HFFc6 (cell line): ENCODE measurements at regions not wholly inside any gene's neighbourhood (a gene's known extent, or its start where the extent isn't known, plus 50 kb on each side); places are given as distances from the start of the nearest gene placed in this dataset.

Source experiments
- DNase-seq: peaks from one replicate; pipeline ENCODE4 v3.0.0-alpha.2; 2018
- H3K27ac Mint-ChIP-seq: 2 replicates; pipeline ENCODE4 v1.8.0; 2020; ENCODE audit warnings: mild to moderate bottlenecking, mixed read lengths
- H3K27me3 Mint-ChIP-seq: 2 replicates; pipeline ENCODE4 v1.8.0; 2021; ENCODE audit warnings: mild to moderate bottlenecking, moderate library complexity, mixed read lengths; ENCODE audit not compliant: insufficient read depth
- H3K36me3 Mint-ChIP-seq: 2 replicates; pipeline ENCODE4 v1.8.0; 2021; ENCODE audit warnings: low read depth, mixed read lengths
- H3K4me1 Mint-ChIP-seq: 2 replicates; pipeline ENCODE4 v1.8.0; 2020; ENCODE audit warnings: low read depth, mixed read lengths
- H3K4me3 Mint-ChIP-seq: 2 replicates; pipeline ENCODE4 v1.8.0; 2020; ENCODE audit warnings: mild to moderate bottlenecking, moderate library complexity, mixed read lengths
- H3K9me3 Mint-ChIP-seq: 2 replicates; pipeline ENCODE4 v1.8.0; 2020; ENCODE audit warnings: mild to moderate bottlenecking, mixed read lengths
- CTCF ChIP-seq: fragments of 200-600 bp; sonication (generic); IDR thresholded peaks from 2 replicates; pipeline ENCODE4 v1.5.0; 2021; ENCODE audit warnings: antibody characterized with exemption, mild to moderate bottlenecking

GRCh38 chr12:124726596-124727263, 136.9 kb downstream of the SCARB1 start:
- H3K27ac Mint-ChIP-seq: peak overlapping the region; percentile 75
- H3K4me1 Mint-ChIP-seq: peaks cover 28% of the 10 kb centered on the region
- no peak for TF ChIP-seq CTCF
- no peak for DNase-seq
- H3K4me3 Mint-ChIP-seq: peak overlapping the region; percentile 57
- H3K36me3 Mint-ChIP-seq: no peaks in the 10 kb centered on the region
- peaks cover 1% of the 10 kb centered on the region for H3K27me3 Mint-ChIP-seq
- H3K9me3 Mint-ChIP-seq: no peaks in the 10 kb centered on the region

GRCh38 chr12:124725597-124726237, 137.9 kb downstream of the SCARB1 start:
- H3K4me3 Mint-ChIP-seq: no peak overlapping the region
- H3K36me3 Mint-ChIP-seq: no peaks in the 10 kb centered on the region
- H3K27ac Mint-ChIP-seq: no peak overlapping the region
- peaks cover 1% of the 10 kb centered on the region for H3K27me3 Mint-ChIP-seq
- DNase-seq: no peak
- no peak for TF ChIP-seq CTCF
- no peaks in the 10 kb centered on the region for H3K9me3 Mint-ChIP-seq
- H3K4me1 Mint-ChIP-seq: peaks cover 36% of the 10 kb centered on the region

GRCh38 chr12:124725099-124725498, 138.6 kb downstream of the SCARB1 start:
- Mint-ChIP-seq H3K4me3 (no peak overlapping the region), H3K4me1 (peaks cover 36% of the 10 kb centered on the region), H3K9me3 (no peaks in the 10 kb centered on the region), H3K27me3 (peaks cover 3% of the 10 kb centered on the region), H3K36me3 (no peaks in the 10 kb centered on the region), H3K27ac (no peak overlapping the region)
- no peak for TF ChIP-seq CTCF
- DNase-seq: no peak

GRCh38 chr12:124722878-124723277, 140.8 kb downstream of the SCARB1 start:
- no peak for TF ChIP-seq CTCF
- Mint-ChIP-seq H3K4me3 (no peak overlapping the region), H3K9me3 (no peaks in the 10 kb centered on the region), H3K36me3 (no peaks in the 10 kb centered on the region), H3K4me1 (peaks cover 39% of the 10 kb centered on the region), H3K27ac (no peak overlapping the region), H3K27me3 (peaks cover 8% of the 10 kb centered on the region)
- DNase-seq: no peak

- H3K4me1 Mint-ChIP-seq: peaks cover 27% of the 10 kb centered on the region
- DNase-seq: no peak
- H3K4me3 Mint-ChIP-seq: no peak overlapping the region
- H3K27me3 Mint-ChIP-seq: peaks cover 8% of the 10 kb centered on the region
- no peak overlapping the region for H3K27ac Mint-ChIP-seq
- no peak for TF ChIP-seq CTCF
- no peaks in the 10 kb centered on the region for H3K36me3 Mint-ChIP-seq
- H3K9me3 Mint-ChIP-seq: no peaks in the 10 kb centered on the region
Measured at GRCh38 chr12:124721501-124722162, 142.0 kb downstream of the SCARB1 start.
